T-helper 1 cell treated with Interleukin-12 subunit alpha and Interleukin-12 subunit beta and Interleukin-4 antibody, amounts not matched to agents 30 μg/mL and 1 μg/mL, for 36 hours (primary cell): ENCODE measurements at regions not wholly inside any gene's neighbourhood (a gene's known extent, or its start where the extent isn't known, plus 50 kb on each side); places are given as distances from the start of the nearest gene placed in this dataset.
"Not testable (repeated sequence)": the region's sequence is repeated elsewhere in the genome, so short reads cannot be mapped to it uniquely, and the experiment has no call there.

ENCODE experiments used
- H3K27ac Mint-ChIP-seq: one replicate; pipeline ENCODE4 v1.8.0; 2021; ENCODE audit warnings: mild to moderate bottlenecking, mixed read lengths
- H3K27me3 Mint-ChIP-seq: one replicate; pipeline ENCODE4 v1.8.0; 2021; ENCODE audit warnings: low read depth, mixed read lengths
- H3K36me3 Mint-ChIP-seq: one replicate; pipeline ENCODE4 v1.8.0; 2021; ENCODE audit warnings: low read depth, mixed read lengths
- H3K4me1 Mint-ChIP-seq: one replicate; pipeline ENCODE4 v1.8.0; 2021; ENCODE audit warnings: low read depth, mixed read lengths
- H3K4me3 Mint-ChIP-seq: one replicate; pipeline ENCODE4 v1.8.0; 2021; ENCODE audit warnings: mild to moderate bottlenecking, moderate library complexity, mixed read lengths
- H3K9me3 Mint-ChIP-seq: one replicate; pipeline ENCODE4 v1.8.0; 2021; ENCODE audit warnings: mixed read lengths

DNA sequence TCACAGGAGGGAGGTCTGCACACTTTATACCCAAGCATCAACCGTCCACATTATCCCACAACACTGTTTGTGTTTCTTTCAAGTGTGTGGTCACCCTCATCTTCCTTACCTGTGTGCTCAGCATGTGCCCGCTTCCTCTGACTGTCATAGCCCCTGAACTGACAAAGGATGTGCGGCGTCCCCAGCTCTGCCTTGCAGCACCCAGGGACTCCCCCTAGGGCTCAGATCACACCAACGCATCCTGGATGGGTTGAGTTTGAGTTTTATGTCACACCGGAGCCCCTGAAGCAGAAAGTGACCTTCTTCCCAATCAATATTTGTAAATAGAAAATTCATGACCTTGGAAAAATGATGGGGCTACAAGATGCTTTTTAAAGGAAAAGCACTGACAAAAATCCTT lies 770.7 kb upstream of the TMEM132C start:
- no peak overlapping the region for H3K27ac Mint-ChIP-seq
- no peaks in the 10 kb centered on the region for H3K9me3 Mint-ChIP-seq
- no peak overlapping the region for H3K4me3 Mint-ChIP-seq
- H3K27me3 Mint-ChIP-seq = no peaks in the 10 kb centered on the region
- H3K4me1 Mint-ChIP-seq = peaks cover 6% of the 10 kb centered on the region
- peaks cover 1% of the 10 kb centered on the region for H3K36me3 Mint-ChIP-seq

DNA sequence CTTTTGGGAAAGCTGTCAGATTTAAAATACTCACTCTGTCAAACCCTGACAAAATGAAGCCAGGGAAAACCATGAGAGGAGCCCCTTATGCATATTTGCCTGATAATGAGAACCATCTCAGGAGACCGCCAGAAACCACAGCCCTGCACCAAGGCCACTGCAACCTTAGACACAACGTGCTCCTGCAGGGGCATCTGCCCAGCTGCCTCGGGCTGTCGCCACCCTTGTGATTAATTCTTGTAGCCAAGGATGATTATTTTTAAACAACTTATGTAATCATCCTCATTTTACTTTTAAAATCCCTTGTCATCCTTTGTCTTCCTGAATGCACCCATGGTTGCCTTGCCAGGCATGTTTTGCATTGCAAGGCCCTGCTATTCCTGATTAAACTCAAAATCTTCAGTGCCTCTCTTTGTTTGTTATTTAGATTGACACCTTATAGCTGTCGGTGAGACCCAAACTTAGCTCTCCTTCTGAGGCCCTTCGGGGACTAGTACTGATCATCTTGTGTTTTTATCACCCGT lies 766.4 kb upstream of the TMEM132C start:
- Mint-ChIP-seq H3K27ac (no peak overlapping the region), H3K36me3 (no peaks in the 10 kb centered on the region), H3K9me3 (peaks cover 7% of the 10 kb centered on the region), H3K4me1 (no peaks in the 10 kb centered on the region), H3K27me3 (no peaks in the 10 kb centered on the region), H3K4me3 (no peak overlapping the region)

DNA sequence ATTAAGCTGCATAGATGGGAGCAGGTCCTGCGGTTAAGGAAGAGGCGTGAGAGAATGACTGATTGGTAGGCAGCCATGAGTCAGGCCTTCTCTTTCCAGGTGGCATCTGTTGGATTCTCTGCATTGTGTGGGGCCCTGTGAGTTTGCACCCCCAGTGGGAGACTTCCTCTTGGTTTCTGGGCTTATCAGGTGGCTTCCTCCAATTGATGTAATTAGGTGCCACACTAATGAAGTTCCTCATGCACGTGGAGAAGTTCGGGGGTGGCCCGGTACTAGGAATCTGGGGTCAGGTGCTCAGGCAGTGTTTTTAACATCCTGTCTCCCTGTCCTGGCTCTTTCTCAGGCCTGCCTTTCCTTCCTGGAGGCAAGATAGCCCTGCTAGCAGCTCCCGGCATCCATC lies 765.1 kb upstream of the TMEM132C start:
- Mint-ChIP-seq H3K4me1 (no peaks in the 10 kb centered on the region), H3K27me3 (no peaks in the 10 kb centered on the region), H3K36me3 (no peaks in the 10 kb centered on the region), H3K4me3 (no peak overlapping the region), H3K9me3 (peaks cover 7% of the 10 kb centered on the region), H3K27ac (no peak overlapping the region)

DNA sequence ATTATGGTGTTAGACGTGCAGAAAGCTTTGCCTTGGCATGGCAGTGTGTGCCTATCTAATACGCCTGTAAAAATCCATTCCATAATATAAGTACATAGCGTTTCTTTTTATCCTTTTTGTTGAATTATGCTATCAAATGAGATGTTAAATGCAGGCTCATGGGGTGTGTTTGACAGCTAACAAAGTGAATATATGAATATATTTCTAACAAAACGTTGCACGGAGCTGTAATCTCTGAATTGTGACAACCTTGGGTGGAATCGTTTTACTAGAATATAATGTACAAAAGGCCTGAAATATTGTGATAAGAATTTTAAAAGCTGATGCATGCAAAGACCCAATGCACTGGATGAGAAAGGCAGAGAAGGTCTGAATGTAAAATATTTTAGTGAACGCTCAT lies 763.7 kb upstream of the TMEM132C start:
- no peaks in the 10 kb centered on the region for H3K27me3 Mint-ChIP-seq
- H3K4me3 Mint-ChIP-seq = no peak overlapping the region
- H3K9me3 Mint-ChIP-seq = peaks cover 11% of the 10 kb centered on the region
- H3K4me1 Mint-ChIP-seq = no peaks in the 10 kb centered on the region
- no peaks in the 10 kb centered on the region for H3K36me3 Mint-ChIP-seq
- H3K27ac Mint-ChIP-seq = no peak overlapping the region

DNA sequence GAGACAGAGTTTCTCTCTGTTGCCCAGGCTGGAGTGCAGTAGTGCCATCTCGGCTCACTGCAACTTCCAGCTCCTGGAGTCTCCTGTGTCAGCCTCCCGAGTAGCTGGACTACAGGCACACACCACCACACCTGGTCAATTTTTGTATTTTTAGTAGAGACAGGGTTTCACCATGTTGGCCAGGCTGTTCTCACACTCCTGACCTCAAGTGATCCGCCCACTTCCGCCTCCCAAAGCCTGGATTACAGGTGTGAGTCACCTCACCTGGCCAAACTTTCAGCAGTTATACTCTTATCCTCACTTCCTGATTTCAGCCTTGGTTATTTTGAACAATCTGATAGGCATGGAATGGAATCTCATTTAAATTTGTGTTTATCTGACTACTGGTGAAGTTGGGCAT lies 763.0 kb upstream of the TMEM132C start:
- H3K4me1 Mint-ChIP-seq, H3K27ac Mint-ChIP-seq, H3K36me3 Mint-ChIP-seq, H3K27me3 Mint-ChIP-seq, H3K4me3 Mint-ChIP-seq: not testable (repeated sequence)
- H3K9me3 Mint-ChIP-seq = peaks cover 15% of the 10 kb centered on the region

DNA sequence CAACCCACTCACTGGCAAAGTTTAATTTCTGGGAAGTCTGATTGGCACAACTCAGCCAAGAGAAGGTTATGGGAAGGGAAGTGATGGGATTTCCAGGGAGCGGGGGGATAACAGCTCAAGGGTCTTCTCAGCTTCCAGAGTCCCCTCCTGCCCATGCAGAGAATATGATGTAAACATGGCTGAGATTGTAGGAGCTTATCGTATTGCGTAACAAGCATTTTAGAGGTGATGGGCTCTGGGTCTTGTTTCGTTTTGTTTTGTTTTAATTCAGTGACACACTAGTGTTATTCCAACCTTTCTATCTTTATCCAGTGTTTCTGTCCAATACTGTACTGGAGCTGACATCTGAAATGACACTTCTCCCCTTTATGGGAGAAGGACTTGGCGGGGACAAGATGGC lies 762.1 kb upstream of the TMEM132C start:
- H3K36me3 Mint-ChIP-seq = no peaks in the 10 kb centered on the region
- H3K9me3 Mint-ChIP-seq = peaks cover 15% of the 10 kb centered on the region
- no peak overlapping the region for H3K4me3 Mint-ChIP-seq
- H3K4me1 Mint-ChIP-seq = peaks cover 4% of the 10 kb centered on the region
- H3K27ac Mint-ChIP-seq = no peak overlapping the region
- H3K27me3 Mint-ChIP-seq = no peaks in the 10 kb centered on the region

DNA sequence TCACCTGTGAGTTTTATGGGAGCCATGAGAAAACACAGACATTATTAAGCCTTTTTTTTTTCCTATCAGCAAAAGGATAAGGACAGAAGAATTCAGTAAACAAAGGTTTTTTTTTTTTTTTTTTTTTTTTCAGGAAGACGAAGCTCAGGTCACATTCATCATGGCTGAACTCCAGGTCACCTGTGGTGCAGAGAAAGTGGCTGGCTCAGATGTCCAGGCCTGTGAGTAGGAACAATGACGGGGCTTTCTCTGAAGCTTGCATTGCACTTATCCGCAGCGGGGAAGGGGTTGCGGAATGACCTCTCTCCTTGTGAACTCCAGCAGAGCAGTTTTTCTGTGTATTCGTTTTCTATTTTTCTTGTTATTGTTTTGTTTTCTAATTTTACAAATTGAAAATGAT lies 759.6 kb upstream of the TMEM132C start:
- Mint-ChIP-seq H3K27ac (no peak overlapping the region), H3K27me3 (peaks cover 3% of the 10 kb centered on the region), H3K9me3 (peaks cover 18% of the 10 kb centered on the region), H3K4me3 (no peak overlapping the region), H3K4me1 (peaks cover 4% of the 10 kb centered on the region), H3K36me3 (no peaks in the 10 kb centered on the region)

DNA sequence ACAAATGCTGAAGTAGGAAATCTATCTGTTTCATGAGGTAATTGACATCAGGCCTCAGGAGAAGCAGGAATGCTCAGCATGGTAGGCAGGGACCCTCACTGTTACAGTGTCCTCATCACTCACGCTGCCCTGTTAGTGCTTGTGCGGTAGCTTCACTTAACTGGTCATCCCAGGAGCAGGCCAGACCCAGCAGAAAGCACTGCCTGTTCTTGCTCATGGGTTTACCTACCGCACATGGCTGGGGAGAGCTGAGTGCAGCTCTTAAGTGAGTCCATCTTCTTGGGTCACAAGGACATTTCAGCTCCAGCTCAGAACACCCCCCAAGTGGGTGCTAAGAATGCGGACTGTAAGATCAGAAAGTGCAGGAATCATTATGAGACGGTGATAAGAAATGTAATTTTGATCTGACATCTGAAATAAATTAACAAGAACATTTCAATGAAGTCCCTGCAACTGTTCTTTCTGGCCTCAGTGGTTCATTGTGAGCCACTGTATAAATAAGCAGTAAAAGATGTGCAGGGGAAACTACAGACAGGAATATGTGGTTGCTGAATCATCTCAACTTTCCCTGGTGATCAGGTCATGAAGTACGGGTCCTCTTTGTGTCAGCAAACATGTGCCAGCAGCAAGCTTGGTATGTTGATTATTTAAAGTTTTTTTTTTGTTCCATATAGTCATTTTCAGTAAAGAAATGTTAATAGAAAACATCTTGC lies 757.7 kb upstream of the TMEM132C start:
- Mint-ChIP-seq H3K4me1 (peaks cover 4% of the 10 kb centered on the region), H3K27ac (no peak overlapping the region), H3K4me3 (no peak overlapping the region), H3K27me3 (peaks cover 3% of the 10 kb centered on the region), H3K36me3 (no peaks in the 10 kb centered on the region), H3K9me3 (peaks cover 16% of the 10 kb centered on the region)

DNA sequence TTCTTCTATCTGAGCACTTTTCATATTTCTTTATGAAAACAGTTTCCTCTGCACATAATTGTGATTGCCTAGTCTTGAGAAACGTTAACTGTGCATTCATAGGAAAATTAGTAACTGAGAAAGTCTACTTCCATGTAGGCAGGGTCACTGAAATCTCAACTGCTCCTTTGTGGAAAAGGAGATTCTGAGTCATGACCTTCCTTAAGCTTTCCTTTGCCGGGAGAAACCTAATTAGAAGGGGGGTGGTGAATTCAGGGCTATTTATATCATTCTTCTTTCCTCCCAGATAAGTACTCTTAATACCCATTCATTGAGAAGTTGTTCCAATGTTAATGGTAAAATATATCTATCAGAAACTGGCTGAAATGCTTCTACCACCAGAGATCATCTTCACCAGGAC lies 751.0 kb upstream of the TMEM132C start:
- Mint-ChIP-seq H3K36me3 (no peaks in the 10 kb centered on the region), H3K27me3 (peaks cover 3% of the 10 kb centered on the region), H3K4me1 (no peaks in the 10 kb centered on the region), H3K4me3 (no peak overlapping the region), H3K27ac (no peak overlapping the region), H3K9me3 (no peaks in the 10 kb centered on the region)

DNA sequence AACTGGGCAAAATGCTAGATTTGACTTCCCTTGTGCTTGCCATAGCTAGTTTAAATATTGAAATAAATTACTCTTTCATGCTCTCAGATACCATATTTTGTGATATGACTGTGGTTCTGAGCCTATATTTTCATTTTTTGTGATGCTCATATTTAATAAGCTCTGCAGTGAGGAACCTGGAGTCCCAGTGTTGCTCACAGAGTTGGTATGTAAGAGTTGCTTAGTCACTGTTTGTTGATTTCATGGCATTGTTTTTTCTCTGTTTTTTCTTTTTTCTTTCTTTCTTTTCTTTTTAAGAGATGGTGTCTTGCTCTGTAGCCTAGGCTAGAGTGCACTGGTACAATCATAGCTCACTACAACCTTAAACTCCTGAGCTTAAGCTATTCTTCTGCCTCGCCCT lies 750.5 kb upstream of the TMEM132C start:
- H3K9me3 Mint-ChIP-seq = no peaks in the 10 kb centered on the region
- no peak overlapping the region for H3K4me3 Mint-ChIP-seq
- peaks cover under 1% of the 10 kb centered on the region for H3K27me3 Mint-ChIP-seq
- H3K4me1 Mint-ChIP-seq = no peaks in the 10 kb centered on the region
- H3K27ac Mint-ChIP-seq = no peak overlapping the region
- H3K36me3 Mint-ChIP-seq = no peaks in the 10 kb centered on the region

DNA sequence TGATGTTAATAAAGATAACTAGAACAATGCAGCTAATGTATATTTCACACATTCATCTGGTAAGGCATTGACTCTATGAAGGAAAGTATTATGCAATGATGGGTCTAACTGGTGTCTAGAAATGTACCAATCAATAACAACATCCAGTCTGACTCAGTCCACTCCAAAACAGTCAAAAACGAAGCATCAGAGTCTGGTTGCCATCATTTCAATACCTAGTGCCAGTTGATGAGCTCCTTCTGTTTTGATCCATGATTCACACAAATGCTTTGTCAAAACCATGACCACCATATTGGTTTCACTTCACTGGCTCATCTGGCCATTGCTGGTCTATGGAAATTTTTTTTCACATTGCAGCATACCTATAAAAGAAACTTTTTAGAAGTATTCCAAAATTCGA lies 747.2 kb upstream of the TMEM132C start:
- Mint-ChIP-seq H3K4me1 (no peaks in the 10 kb centered on the region), H3K4me3 (no peak overlapping the region), H3K27me3 (no peaks in the 10 kb centered on the region), H3K36me3 (no peaks in the 10 kb centered on the region), H3K9me3 (peaks cover 6% of the 10 kb centered on the region), H3K27ac (no peak overlapping the region)

DNA sequence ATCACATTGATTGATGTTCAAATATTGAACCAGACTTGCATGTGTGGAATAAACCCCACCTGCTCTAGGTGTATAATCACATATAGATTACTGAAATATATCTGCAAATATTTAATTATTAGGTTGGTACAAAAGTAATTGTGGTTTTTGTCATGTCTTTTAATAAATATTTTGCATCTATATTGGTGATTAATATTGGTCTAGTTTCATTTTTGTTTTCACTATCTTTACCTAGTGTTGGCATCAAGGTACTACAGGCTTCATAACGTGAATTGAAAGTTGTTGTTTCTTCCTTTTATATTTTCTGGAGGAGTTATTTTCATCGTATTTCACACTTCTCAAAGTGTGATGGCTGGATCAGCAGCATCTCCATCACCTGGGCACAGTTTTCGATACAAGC lies 740.0 kb upstream of the TMEM132C start:
- Mint-ChIP-seq H3K27me3 (peaks cover 6% of the 10 kb centered on the region), H3K27ac (no peak overlapping the region), H3K4me1 (no peaks in the 10 kb centered on the region), H3K36me3 (no peaks in the 10 kb centered on the region), H3K9me3 (peaks cover 9% of the 10 kb centered on the region), H3K4me3 (no peak overlapping the region)

DNA sequence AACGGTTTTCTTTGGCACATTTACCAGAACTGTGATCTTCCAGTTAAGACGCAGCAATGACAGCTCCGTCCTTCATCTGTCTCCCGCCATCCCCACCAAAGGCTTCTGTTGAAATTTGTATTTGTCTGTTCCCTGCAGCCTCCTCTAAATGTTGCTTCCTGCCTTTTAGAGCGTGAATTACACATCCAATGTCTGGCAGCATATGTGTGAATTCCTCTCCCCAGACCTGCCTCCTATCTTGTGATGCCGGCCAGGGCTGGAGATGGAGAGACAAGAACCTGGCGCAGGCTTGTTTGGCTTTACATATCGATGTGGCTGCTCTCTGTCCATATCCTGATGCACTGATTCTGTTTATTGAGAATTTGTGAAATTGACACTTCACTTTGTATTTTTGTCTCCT lies 738.4 kb upstream of the TMEM132C start:
- Mint-ChIP-seq H3K36me3 (no peaks in the 10 kb centered on the region), H3K27me3 (peaks cover 6% of the 10 kb centered on the region), H3K27ac (no peak overlapping the region), H3K9me3 (peaks cover 8% of the 10 kb centered on the region), H3K4me1 (no peaks in the 10 kb centered on the region), H3K4me3 (no peak overlapping the region)

DNA sequence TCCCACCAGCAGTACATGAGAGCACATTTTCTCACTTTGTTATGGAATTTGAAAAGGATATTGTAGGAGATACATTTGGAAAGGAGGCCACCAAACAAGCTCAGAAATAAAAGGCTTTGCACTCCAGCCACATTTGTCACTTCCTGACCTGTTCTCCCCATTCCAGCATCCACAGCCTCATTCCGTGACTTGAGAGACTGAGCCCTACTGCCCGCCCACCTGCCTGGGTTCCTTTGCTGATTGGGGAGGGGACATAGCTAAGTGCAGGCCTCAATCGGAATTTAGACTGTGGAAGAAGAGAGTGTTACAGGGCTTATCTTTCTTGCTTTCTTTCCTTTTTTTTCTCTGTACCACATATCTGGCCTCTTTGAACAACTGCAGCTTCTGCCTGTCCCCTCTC lies 735.4 kb upstream of the TMEM132C start:
- Mint-ChIP-seq H3K4me1 (no peaks in the 10 kb centered on the region), H3K27me3 (peaks cover 10% of the 10 kb centered on the region), H3K4me3 (no peak overlapping the region), H3K36me3 (no peaks in the 10 kb centered on the region), H3K9me3 (peaks cover 3% of the 10 kb centered on the region), H3K27ac (no peak overlapping the region)

DNA sequence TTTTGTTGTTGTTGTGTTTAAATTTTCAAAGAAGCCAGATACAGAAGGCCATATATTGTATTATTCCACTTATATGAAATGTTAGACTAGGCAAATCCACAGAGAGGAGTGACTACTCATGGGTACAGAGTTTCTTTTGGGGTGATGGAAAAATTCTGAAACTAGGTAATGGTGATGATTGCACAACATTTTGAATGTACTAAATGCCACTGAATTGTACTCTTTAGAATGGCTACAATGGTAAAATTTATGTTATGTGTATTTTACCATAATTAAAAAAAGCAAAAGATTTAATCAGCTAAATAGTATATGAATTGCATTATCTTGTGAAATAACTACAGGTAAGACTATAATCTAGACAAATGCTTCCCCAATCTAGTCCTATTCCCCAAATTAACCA lies 733.6 kb upstream of the TMEM132C start:
- H3K4me1 Mint-ChIP-seq = no peaks in the 10 kb centered on the region
- no peak overlapping the region for H3K27ac Mint-ChIP-seq
- no peaks in the 10 kb centered on the region for H3K36me3 Mint-ChIP-seq
- H3K27me3 Mint-ChIP-seq = peaks cover 11% of the 10 kb centered on the region
- H3K4me3 Mint-ChIP-seq = no peak overlapping the region
- H3K9me3 Mint-ChIP-seq = peaks cover 3% of the 10 kb centered on the region
